WTC11 (cell line): ENCODE measurements at regions not wholly inside any gene's neighbourhood (a gene's known extent, or its start where the extent isn't known, plus 50 kb on each side); places are given as distances from the start of the nearest gene placed in this dataset.

Source experiments
- TF ChIP-seq, protein P1 (sequence below): sonication (generic); formaldehyde crosslinking; IDR thresholded peaks from 2 replicates; pipeline ENCODE4 v1.8.1; 2022; ENCODE audit warnings: missing genetic modification reagents, borderline replicate concordance
- TF ChIP-seq, protein P2 (sequence below): fragments of 200-600 bp; IDR thresholded peaks from 2 replicates; pipeline ENCODE4 v1.8.0; 2022; ENCODE audit warnings: antibody characterized with exemption

GRCh38 chr11:15826826-15827225 is 529.5 kb downstream of the SOX6 start:
- TF ChIP-seq, protein P1, sequence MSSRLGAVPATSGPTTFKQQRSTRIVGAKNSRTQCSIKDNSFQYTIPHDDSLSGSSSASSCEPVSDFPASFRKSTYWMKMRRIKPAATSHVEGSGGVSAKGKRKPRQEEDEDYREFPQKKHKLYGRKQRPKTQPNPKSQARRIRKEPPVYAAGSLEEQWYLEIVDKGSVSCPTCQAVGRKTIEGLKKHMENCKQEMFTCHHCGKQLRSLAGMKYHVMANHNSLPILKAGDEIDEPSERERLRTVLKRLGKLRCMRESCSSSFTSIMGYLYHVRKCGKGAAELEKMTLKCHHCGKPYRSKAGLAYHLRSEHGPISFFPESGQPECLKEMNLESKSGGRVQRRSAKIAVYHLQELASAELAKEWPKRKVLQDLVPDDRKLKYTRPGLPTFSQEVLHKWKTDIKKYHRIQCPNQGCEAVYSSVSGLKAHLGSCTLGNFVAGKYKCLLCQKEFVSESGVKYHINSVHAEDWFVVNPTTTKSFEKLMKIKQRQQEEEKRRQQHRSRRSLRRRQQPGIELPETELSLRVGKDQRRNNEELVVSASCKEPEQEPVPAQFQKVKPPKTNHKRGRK (CRISPR knock-in tag): no peak
- TF ChIP-seq, protein P2, sequence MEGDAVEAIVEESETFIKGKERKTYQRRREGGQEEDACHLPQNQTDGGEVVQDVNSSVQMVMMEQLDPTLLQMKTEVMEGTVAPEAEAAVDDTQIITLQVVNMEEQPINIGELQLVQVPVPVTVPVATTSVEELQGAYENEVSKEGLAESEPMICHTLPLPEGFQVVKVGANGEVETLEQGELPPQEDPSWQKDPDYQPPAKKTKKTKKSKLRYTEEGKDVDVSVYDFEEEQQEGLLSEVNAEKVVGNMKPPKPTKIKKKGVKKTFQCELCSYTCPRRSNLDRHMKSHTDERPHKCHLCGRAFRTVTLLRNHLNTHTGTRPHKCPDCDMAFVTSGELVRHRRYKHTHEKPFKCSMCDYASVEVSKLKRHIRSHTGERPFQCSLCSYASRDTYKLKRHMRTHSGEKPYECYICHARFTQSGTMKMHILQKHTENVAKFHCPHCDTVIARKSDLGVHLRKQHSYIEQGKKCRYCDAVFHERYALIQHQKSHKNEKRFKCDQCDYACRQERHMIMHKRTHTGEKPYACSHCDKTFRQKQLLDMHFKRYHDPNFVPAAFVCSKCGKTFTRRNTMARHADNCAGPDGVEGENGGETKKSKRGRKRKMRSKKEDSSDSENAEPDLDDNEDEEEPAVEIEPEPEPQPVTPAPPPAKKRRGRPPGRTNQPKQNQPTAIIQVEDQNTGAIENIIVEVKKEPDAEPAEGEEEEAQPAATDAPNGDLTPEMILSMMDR: peak; percentile 85
